Activated CD8-positive, alpha-beta T cell treated with anti-CD3 and anti-CD28 coated beads for 36 hours (primary cell): ENCODE measurements at regions not wholly inside any gene's neighbourhood (a gene's known extent, or its start where the extent isn't known, plus 50 kb on each side); places are given as distances from the start of the nearest gene placed in this dataset.

ENCODE experiments used
- ATAC-seq: fragments of 200-7000 bp; cut with Tn5 transposase; one replicate; pipeline ENCODE4 v1.10.0; 2021; ENCODE audit warnings: mild to moderate bottlenecking, moderate library complexity
- CTCF ChIA-PET: fragments of 350-600 bp; sonication (Branson Sonifier 250); formaldehyde crosslinking; loops from one replicate; lab custom pipeline; 2021; ENCODE audit warnings: antibody characterized with exemption; lab: Charles Lee
- POLR2A ChIA-PET: fragments of 350-600 bp; sonication (Branson Sonifier 250); formaldehyde crosslinking; loops from one replicate; lab custom pipeline; 2021; ENCODE audit warnings: antibody characterized with exemption; lab: Charles Lee
- DNase-seq: peaks from one replicate; pipeline ENCODE4 v3.0.0-alpha.2; 2020
- H3K27ac Mint-ChIP-seq: one replicate; pipeline ENCODE4 v1.8.0; 2021; ENCODE audit warnings: mild to moderate bottlenecking, mixed read lengths
- H3K27me3 Mint-ChIP-seq: one replicate; pipeline ENCODE4 v1.8.0; 2021; ENCODE audit warnings: mixed read lengths
- H3K36me3 Mint-ChIP-seq: one replicate; pipeline ENCODE4 v1.8.0; 2021; ENCODE audit warnings: low read depth, mixed read lengths
- H3K4me1 Mint-ChIP-seq: one replicate; pipeline ENCODE4 v1.8.0; 2021; ENCODE audit warnings: low read depth, mixed read lengths
- H3K4me3 Mint-ChIP-seq: one replicate; pipeline ENCODE4 v1.8.0; 2021; ENCODE audit warnings: mild to moderate bottlenecking, moderate library complexity, mixed read lengths
- H3K9me3 Mint-ChIP-seq: one replicate; pipeline ENCODE4 v1.8.0; 2021; ENCODE audit warnings: mixed read lengths
- intact Hi-C: fragments of 100-400 bp; cut with micrococcal nuclease; formaldehyde crosslinking; loops from one replicate; pipeline ENCODE4 v1.10.0; 2022
- TF ChIP-seq, protein P1 (sequence below): fragments of 200-600 bp; IDR thresholded peaks from one replicate; pipeline ENCODE4 v1.8.0; 2022; ENCODE audit warnings: antibody characterized with exemption, mild to moderate bottlenecking

DNA sequence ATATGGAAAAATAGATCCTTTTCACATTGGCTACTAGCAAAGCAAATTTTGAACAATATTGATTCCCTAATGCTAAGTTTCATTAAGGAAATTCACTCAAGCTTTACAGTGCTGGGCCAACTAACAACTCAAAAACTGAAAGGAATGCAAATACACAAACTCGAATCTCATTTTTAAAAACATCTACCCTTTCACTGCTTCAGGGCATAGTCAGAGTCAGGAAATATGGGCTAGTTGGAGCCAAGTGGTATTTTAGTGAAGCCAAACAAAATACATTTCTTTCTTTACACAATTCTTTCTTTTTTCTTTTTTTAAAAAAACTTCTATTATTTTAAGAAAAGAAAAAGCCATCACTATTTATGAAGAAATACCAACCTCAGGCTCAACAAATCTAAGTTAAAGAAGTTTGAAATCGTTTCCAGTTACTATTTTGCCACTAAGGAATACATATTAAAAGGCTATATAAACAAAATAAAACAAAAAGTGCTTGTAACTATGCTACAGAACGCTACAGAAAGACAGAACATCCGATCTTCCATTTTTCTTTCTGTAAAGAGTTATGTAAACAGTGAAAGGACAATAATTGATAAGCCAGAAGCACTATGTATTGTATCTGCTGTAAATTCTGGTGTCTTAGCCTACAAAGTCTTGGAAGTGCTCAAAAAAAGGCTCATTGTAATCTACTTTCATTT is 113.6 kb upstream of the STK17B start:
- peaks cover 2% of the 10 kb centered on the region for H3K9me3 Mint-ChIP-seq
- ChIA-PET POLR2A (interaction anchor here (0.6 kb wide), 1 partner anchor 150 kb away, joined by 3 read pairs; no protein-coding TSS in a partner anchor), CTCF (interaction anchor here (0.9 to 2.3 kb wide), 5 partner anchors 9 to 217 kb away, joined by 3 to 11 read pairs (median 7); partner anchors contain the start of gene DNAH7)
- TF ChIP-seq, protein P1, sequence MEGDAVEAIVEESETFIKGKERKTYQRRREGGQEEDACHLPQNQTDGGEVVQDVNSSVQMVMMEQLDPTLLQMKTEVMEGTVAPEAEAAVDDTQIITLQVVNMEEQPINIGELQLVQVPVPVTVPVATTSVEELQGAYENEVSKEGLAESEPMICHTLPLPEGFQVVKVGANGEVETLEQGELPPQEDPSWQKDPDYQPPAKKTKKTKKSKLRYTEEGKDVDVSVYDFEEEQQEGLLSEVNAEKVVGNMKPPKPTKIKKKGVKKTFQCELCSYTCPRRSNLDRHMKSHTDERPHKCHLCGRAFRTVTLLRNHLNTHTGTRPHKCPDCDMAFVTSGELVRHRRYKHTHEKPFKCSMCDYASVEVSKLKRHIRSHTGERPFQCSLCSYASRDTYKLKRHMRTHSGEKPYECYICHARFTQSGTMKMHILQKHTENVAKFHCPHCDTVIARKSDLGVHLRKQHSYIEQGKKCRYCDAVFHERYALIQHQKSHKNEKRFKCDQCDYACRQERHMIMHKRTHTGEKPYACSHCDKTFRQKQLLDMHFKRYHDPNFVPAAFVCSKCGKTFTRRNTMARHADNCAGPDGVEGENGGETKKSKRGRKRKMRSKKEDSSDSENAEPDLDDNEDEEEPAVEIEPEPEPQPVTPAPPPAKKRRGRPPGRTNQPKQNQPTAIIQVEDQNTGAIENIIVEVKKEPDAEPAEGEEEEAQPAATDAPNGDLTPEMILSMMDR: no peak
- ATAC-seq: no peak
- intact Hi-C loops: no loop called here
- H3K4me1 Mint-ChIP-seq: peaks cover 36% of the 10 kb centered on the region
- no peak for DNase-seq
- no peak overlapping the region for H3K4me3 Mint-ChIP-seq
- no peaks in the 10 kb centered on the region for H3K27me3 Mint-ChIP-seq
- H3K27ac Mint-ChIP-seq: no peak overlapping the region
- peaks cover 2% of the 10 kb centered on the region for H3K36me3 Mint-ChIP-seq

DNA sequence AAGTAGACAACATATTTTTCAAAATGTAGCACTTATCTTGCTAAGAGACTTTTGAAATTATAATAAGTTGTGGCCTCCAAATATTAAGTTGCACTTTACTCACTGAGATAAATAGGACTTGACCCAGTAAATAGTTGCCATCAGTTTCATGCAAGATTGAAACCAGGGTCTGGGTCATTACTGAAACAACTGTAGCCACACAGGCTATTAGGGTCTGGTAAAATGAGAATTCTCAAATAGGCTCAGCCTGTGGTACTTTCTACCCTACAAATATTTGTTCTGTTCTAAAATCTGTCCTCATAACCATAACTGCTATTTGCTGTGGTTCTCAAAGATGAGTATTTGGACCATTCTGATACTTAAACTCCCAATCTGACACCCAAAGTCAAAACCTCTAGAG is 115.4 kb upstream of the STK17B start:
- DNase-seq (no peak), ATAC-seq (no peak)
- H3K9me3 Mint-ChIP-seq: peaks cover 2% of the 10 kb centered on the region
- peaks cover 49% of the 10 kb centered on the region for H3K4me1 Mint-ChIP-seq
- H3K4me3 Mint-ChIP-seq: no peak overlapping the region
- H3K27ac Mint-ChIP-seq: no peak overlapping the region
- intact Hi-C loops: no loop called here
- H3K27me3 Mint-ChIP-seq: no peaks in the 10 kb centered on the region
- CTCF ChIA-PET: no interaction called here
- peaks cover 2% of the 10 kb centered on the region for H3K36me3 Mint-ChIP-seq
- POLR2A ChIA-PET: no interaction called here
- TF ChIP-seq, protein P1: no peak

DNA sequence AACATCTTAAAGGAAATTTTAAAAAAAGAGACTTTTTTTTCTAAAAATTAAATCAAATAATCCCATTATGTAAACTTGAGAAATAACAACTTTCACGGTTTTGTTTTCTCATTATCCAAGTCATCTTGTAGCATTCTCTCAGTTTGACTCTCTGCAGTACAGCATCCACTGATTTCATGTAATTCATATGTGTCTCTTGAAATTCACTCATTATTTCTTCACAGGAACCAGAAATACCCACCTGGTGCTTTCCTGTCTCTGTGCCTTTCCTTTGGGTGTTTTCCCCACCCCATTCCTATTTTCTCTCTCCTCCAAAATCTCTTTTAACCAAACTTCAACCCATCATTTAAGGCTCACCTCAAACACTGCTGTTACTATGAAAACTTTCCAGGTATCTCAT is 116.1 kb upstream of the STK17B start:
- no peak overlapping the region for H3K27ac Mint-ChIP-seq
- peaks cover 54% of the 10 kb centered on the region for H3K4me1 Mint-ChIP-seq
- no peaks in the 10 kb centered on the region for H3K27me3 Mint-ChIP-seq
- peaks cover 2% of the 10 kb centered on the region for H3K9me3 Mint-ChIP-seq
- H3K4me3 Mint-ChIP-seq: no peak overlapping the region
- TF ChIP-seq, protein P1: no peak
- H3K36me3 Mint-ChIP-seq: peaks cover 2% of the 10 kb centered on the region
- DNase-seq: no peak
- intact Hi-C loops: no loop called here
- POLR2A ChIA-PET: no interaction called here
- CTCF ChIA-PET: no interaction called here
- no peak for ATAC-seq

DNA sequence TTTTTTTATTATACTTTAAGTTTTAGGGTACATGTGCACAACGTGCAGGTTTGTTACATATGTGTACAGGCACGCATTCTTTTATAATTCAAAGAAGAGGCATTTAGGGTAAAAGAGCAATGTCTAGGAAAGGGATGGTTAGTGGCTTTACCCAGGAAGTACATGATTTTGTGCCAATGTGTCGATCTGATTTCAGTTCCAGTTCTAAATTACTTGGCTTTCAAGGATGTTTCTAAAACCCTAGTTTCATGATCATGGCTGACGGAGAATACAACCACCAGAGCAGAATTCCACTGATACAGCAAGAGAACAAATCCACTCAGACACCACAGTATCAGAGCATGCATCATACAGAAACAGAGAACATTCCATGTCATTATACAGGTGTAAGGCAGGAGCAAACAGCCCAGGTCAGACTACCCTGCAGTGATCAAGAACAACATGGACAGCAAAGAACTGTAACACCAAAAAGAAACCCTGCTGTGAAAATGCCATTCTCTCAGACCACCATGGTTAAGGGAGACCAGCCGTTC is 116.7 kb upstream of the STK17B start:
- Mint-ChIP-seq H3K4me3 (peak overlapping the region; percentile 9), H3K9me3 (no peaks in the 10 kb centered on the region), H3K27me3 (no peaks in the 10 kb centered on the region), H3K27ac (peak overlapping the region; percentile 72), H3K36me3 (no peaks in the 10 kb centered on the region), H3K4me1 (peaks cover 53% of the 10 kb centered on the region)
- POLR2A ChIA-PET: no interaction called here
- CTCF ChIA-PET: no interaction called here
- TF ChIP-seq, protein P1: no peak
- intact Hi-C loops: no loop called here
- DNase-seq (no peak), ATAC-seq (peak; percentile 6)

DNA sequence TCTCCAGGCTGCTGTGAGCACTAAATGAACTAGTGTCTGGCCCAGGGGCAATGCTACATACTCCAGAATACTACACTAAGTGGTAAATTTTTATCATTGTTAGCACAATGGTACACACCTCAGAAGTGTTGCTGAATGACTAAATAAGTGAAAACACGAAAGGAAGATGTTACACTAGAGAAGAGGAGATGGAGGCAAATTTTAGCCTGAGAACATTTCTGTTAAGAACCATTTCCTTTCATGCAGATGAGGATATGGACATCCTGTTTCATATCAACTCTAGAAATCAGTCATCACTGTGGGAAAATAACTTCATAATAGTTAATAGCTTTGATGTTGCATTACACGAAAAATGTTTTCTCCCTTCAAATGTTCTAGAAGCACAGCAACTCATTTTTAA is 117.6 kb upstream of the STK17B start:
- Mint-ChIP-seq H3K4me3 (no peak overlapping the region), H3K36me3 (no peaks in the 10 kb centered on the region), H3K9me3 (no peaks in the 10 kb centered on the region), H3K27me3 (no peaks in the 10 kb centered on the region), H3K27ac (peak overlapping the region; percentile 61), H3K4me1 (peaks cover 48% of the 10 kb centered on the region)
- TF ChIP-seq, protein P1: no peak
- ChIA-PET POLR2A (interaction anchor here (1.5 to 2.3 kb wide), 2 partner anchors 119 to 132 kb away, joined by 6 to 8 read pairs; no protein-coding TSS in a partner anchor), CTCF (interaction anchor here (1.0 to 3.9 kb wide), 7 partner anchors 9 to 212 kb away, joined by 3 to 33 read pairs (median 5); no protein-coding TSS in a partner anchor)
- intact Hi-C loops: no loop called here
- DNase-seq (no peak), ATAC-seq (peak; percentile 70)
